Neural progenitor cell (in vitro differentiated cells): ENCODE measurements at regions not wholly inside any gene's neighbourhood (a gene's known extent, or its start where the extent isn't known, plus 50 kb on each side); places are given as distances from the start of the nearest gene placed in this dataset.

Experiments used
- EZH2phosphoT487 ChIP-seq: fragments of 200-600 bp; sonication (generic); IDR thresholded peaks from 2 replicates; pipeline ENCODE4 v1.6.1; 2017; ENCODE audit warnings: antibody characterized with exemption
- TF ChIP-seq, protein P1 (sequence below): fragments of 200-600 bp; sonication (generic); IDR thresholded peaks from 2 replicates; pipeline ENCODE4 v1.5.1; 2017; ENCODE audit warnings: antibody characterized with exemption, mild to moderate bottlenecking

DNA sequence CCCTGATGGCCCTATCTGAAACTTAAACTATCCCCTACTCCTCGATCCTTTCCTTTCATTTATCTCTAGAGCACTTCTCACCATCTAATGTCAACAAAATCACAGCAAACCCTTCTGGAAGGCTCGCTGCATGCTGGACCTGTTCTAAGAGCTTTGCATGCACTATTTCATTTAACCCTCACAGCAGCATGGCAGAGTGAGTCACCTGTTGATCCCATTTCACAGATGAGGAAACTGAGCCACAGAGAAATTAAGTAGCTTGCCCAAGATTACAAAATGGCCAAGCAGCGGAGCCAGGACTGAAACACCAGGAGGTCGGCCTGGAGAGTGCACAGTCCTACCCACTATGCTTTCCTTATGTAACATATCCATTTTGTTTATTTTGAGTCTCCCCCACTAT lies 93.1 kb downstream of the ZNF622 start:
- TF ChIP-seq, protein P1, sequence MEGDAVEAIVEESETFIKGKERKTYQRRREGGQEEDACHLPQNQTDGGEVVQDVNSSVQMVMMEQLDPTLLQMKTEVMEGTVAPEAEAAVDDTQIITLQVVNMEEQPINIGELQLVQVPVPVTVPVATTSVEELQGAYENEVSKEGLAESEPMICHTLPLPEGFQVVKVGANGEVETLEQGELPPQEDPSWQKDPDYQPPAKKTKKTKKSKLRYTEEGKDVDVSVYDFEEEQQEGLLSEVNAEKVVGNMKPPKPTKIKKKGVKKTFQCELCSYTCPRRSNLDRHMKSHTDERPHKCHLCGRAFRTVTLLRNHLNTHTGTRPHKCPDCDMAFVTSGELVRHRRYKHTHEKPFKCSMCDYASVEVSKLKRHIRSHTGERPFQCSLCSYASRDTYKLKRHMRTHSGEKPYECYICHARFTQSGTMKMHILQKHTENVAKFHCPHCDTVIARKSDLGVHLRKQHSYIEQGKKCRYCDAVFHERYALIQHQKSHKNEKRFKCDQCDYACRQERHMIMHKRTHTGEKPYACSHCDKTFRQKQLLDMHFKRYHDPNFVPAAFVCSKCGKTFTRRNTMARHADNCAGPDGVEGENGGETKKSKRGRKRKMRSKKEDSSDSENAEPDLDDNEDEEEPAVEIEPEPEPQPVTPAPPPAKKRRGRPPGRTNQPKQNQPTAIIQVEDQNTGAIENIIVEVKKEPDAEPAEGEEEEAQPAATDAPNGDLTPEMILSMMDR, result no peak
- TF ChIP-seq EZH2phosphoT487, result no peak
